H1 (cell line): ENCODE measurements at regions not wholly inside any gene's neighbourhood (a gene's known extent, or its start where the extent isn't known, plus 50 kb on each side); places are given as distances from the start of the nearest gene placed in this dataset.

Experiments used
- CTCF ChIA-PET: fragments of 300-600 bp; sonication (Branson Sonifier 250); formaldehyde crosslinking; loops from one replicate; lab custom pipeline; 2021; ENCODE audit not compliant: partially characterized antibody; lab: Charles Lee
- POLR2A ChIA-PET: fragments of 300-600 bp; sonication (Branson Sonifier 250); formaldehyde crosslinking; loops from one replicate; lab custom pipeline; 2021; ENCODE audit warnings: inconsistent platforms; ENCODE audit not compliant: partially characterized antibody; lab: Charles Lee
- DNase-seq, 2 experiments: peaks; one replicate each; pipeline versions ENCODE4 v3.0.0 to v3.0.0-alpha.2; 2010 to 2022; ENCODE audit warnings: low spot score in 2 of 2, low read depth in 1 of 2, mixed read lengths in 1 of 2
- FAIRE-seq: peaks from 2 replicates; lab custom pipeline; 2011; peaks lifted over from hg19 to GRCh38; lab: Jason Lieb, UNC
- H2AFZ ChIP-seq: 2 replicates; pipeline ENCODE4 v1.8.1; 2012; ENCODE audit warnings: low read length, inconsistent platforms
- H2AK5ac ChIP-seq: 2 replicates; pipeline ENCODE4 v1.6.1; 2013; ENCODE audit warnings: low read depth, low read length
- H2BK120ac ChIP-seq: replicated peaks from 2 replicates; pipeline ENCODE3; 2013; ENCODE audit warnings: low read depth, low read length, inconsistent platforms
- H2BK12ac ChIP-seq: 2 replicates; pipeline ENCODE4 v1.6.1; 2013; ENCODE audit warnings: low read depth, low read length
- H2BK15ac ChIP-seq: 2 replicates; pipeline ENCODE4 v1.6.1; 2013; ENCODE audit warnings: low read length
- H2BK20ac ChIP-seq: 2 replicates; pipeline ENCODE4 v1.6.1; 2013; ENCODE audit warnings: low read length
- H2BK5ac ChIP-seq: 2 replicates; pipeline ENCODE4 v1.6.1; 2013; ENCODE audit warnings: low read depth, low read length
- H3K14ac ChIP-seq: 2 replicates; pipeline ENCODE4 v1.6.1; 2013; ENCODE audit warnings: inconsistent platforms; ENCODE audit not compliant: insufficient read length
- H3K18ac ChIP-seq: 2 replicates; pipeline ENCODE4 v1.6.1; 2013; ENCODE audit warnings: low read length; ENCODE audit errors: extremely low read depth
- H3K23ac ChIP-seq: 2 replicates; pipeline ENCODE4 v1.6.1; 2013; ENCODE audit warnings: inconsistent platforms; ENCODE audit not compliant: insufficient read length
- H3K23me2 ChIP-seq: 2 replicates; pipeline ENCODE4 v1.6.1; 2013; ENCODE audit warnings: low read depth, low read length
- H3K27ac ChIP-seq: 2 replicates; pipeline ENCODE4 v1.6.1; 2011; ENCODE audit warnings: low read depth, low read length, inconsistent platforms
- H3K27me3 ChIP-seq, 4 experiments: replicated peaks in 1 of 4; 1 replicate in 1 of 4; 2 replicates in 3 of 4; pipeline versions ENCODE4 v1.6.1 to v1.8.1; 2011 to 2013; ENCODE audit warnings: low read length in 3 of 4, mild to moderate bottlenecking in 3 of 4, inconsistent platforms in 2 of 4, mixed read lengths in 2 of 4, moderate library complexity in 1 of 4; ENCODE audit not compliant: control insufficient read depth in 3 of 4, insufficient read depth in 3 of 4; ENCODE audit errors: extremely low read depth in 1 of 4
- H3K36me3 ChIP-seq, 4 experiments: 2 replicates each; pipeline versions ENCODE4 v1.6.1 to v1.8.1; 2011 to 2013; ENCODE audit warnings: mild to moderate bottlenecking in 4 of 4, low read length in 3 of 4, moderate library complexity in 2 of 4, control low read depth in 1 of 4, inconsistent platforms in 1 of 4; ENCODE audit not compliant: insufficient read depth in 4 of 4, control insufficient read depth in 2 of 4
- H3K4ac ChIP-seq: replicated peaks from 2 replicates; pipeline ENCODE3; 2013; ENCODE audit warnings: low read length, low read depth, mixed read lengths, inconsistent platforms; ENCODE audit not compliant: insufficient read length
- H3K4me1 ChIP-seq, 4 experiments: replicated peaks in 1 of 4; 1 replicate in 1 of 4; 2 replicates in 3 of 4; pipeline versions ENCODE4 v1.6.1 to v1.8.1; 2011 to 2013; ENCODE audit warnings: low read length in 3 of 4, inconsistent platforms in 2 of 4, mixed read lengths in 1 of 4; ENCODE audit not compliant: insufficient read depth in 4 of 4, control insufficient read depth in 3 of 4
- H3K4me2 ChIP-seq, 2 experiments: 2 replicates each; pipeline versions ENCODE4 v1.6.1 to v1.8.1; 2011 to 2013; ENCODE audit warnings: low read depth in 2 of 2, low read length in 2 of 2, control low read depth in 1 of 2, inconsistent platforms in 1 of 2, mild to moderate bottlenecking in 1 of 2; ENCODE audit not compliant: insufficient read depth in 1 of 2
- H3K4me3 ChIP-seq, 4 experiments: fragments of 200-600, 300-600 bp in 1 of 4; sonication (generic), shearing (Covaris generic), sonication (Bioruptor Twin) in 1 of 4; 2 replicates each; pipeline versions ENCODE4 v1.5.1 to v1.8.1; 2011 to 2016; ENCODE audit warnings: low read length in 4 of 4, low read depth in 3 of 4, control low read depth in 2 of 4, inconsistent platforms in 2 of 4, mild to moderate bottlenecking in 2 of 4, mixed read lengths in 1 of 4, moderate library complexity in 1 of 4; ENCODE audit not compliant: insufficient read depth in 2 of 4; ENCODE audit errors: extremely low read depth in 1 of 4
- H3K56ac ChIP-seq: replicated peaks from 2 replicates; pipeline ENCODE3; 2013; ENCODE audit warnings: low read depth, mild to moderate bottlenecking, mixed read lengths, low read length, inconsistent platforms; ENCODE audit not compliant: insufficient read length
- H3K79me1 ChIP-seq: 2 replicates; pipeline ENCODE4 v1.6.1; 2013; ENCODE audit warnings: low read depth, low read length, control low read depth
- H3K79me2 ChIP-seq, 2 experiments: 2 replicates each; pipeline versions ENCODE4 v1.6.1 to v1.8.1; 2012 to 2013; ENCODE audit warnings: low read length in 2 of 2, mild to moderate bottlenecking in 2 of 2, inconsistent platforms in 1 of 2; ENCODE audit not compliant: insufficient read depth in 2 of 2, control insufficient read depth in 1 of 2
- H3K9ac ChIP-seq, 4 experiments: replicated peaks in 1 of 4; 1 replicate in 1 of 4; 2 replicates in 3 of 4; pipeline versions ENCODE4 v1.6.1 to v1.8.1; 2011 to 2013; ENCODE audit warnings: low read depth in 3 of 4, low read length in 3 of 4, control low read depth in 2 of 4, mild to moderate bottlenecking in 2 of 4, moderate library complexity in 2 of 4, inconsistent platforms in 1 of 4; ENCODE audit errors: extremely low read depth in 1 of 4
- H3K9me3 ChIP-seq, 2 experiments: 2 replicates each; pipeline versions ENCODE4 v1.6.1 to v1.8.1; 2012 to 2013; ENCODE audit warnings: mild to moderate bottlenecking in 2 of 2, moderate library complexity in 2 of 2, control low read depth in 1 of 2, inconsistent platforms in 1 of 2, low read depth in 1 of 2, low read length in 1 of 2, mixed read lengths in 1 of 2; ENCODE audit not compliant: insufficient read depth in 2 of 2
- H4K20me1 ChIP-seq, 2 experiments: replicated peaks in 1 of 2; 2 replicates each; pipeline versions ENCODE3 to v1.8.1; 2011 to 2013; ENCODE audit warnings: inconsistent platforms in 2 of 2, low read length in 2 of 2, mild to moderate bottlenecking in 1 of 2; ENCODE audit not compliant: insufficient read depth in 2 of 2, control insufficient read depth in 1 of 2
- H4K5ac ChIP-seq: 2 replicates; pipeline ENCODE4 v1.6.1; 2013; ENCODE audit warnings: low read length, low read depth, mixed read lengths, inconsistent platforms; ENCODE audit not compliant: insufficient read length
- H4K8ac ChIP-seq: 2 replicates; pipeline ENCODE4 v1.8.0; 2013; ENCODE audit warnings: mild to moderate bottlenecking, moderate library complexity, low read length, inconsistent platforms; ENCODE audit not compliant: insufficient read depth; ENCODE audit errors: extremely low read depth
- H4K91ac ChIP-seq: replicated peaks from 2 replicates; pipeline ENCODE3; 2013; ENCODE audit warnings: low read length, mixed read lengths, inconsistent platforms; ENCODE audit not compliant: insufficient read length
- ASH2L ChIP-seq: fragments of 200-600, 300-600 bp; sonication (generic); IDR thresholded peaks from one replicate; pipeline ENCODE4 v1.7.1; 2017; ENCODE audit warnings: low read length
- CEBPB ChIP-seq: IDR thresholded peaks from 2 replicates; pipeline ENCODE4 v1.6.1; 2012; ENCODE audit warnings: low read depth, low read length
- KDM5A ChIP-seq: fragments of 200-600 bp; IDR thresholded peaks from 2 replicates; pipeline ENCODE4 v1.7.1; 2012; ENCODE audit warnings: mild to moderate bottlenecking, low read length, inconsistent platforms, mixed read lengths
- RFX5 ChIP-seq: IDR thresholded peaks from 2 replicates; pipeline ENCODE4 v1.6.1; 2011; ENCODE audit warnings: low read depth, low read length, improper control_type of control experiment, borderline replicate concordance

DNA sequence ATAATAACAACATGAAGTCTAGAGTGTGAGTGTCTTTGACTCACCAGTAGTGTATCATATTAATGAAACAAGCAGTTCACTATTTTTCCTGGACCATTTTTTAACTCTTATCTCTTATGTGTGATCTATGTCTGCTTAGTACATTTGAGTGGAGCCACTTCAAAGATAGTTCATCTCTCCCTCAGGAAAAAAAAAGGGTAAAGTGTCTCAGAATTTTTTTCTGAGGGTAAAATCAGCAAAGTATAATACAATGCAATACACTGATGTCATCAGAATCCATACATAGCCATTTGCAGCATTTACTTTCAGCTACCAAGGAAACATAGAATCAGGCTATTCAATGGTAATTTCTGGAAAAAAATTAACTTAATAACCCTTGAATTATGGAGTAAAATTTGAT, 706.7 kb downstream of the DNAJB9 start:
- Histone ChIP-seq H3K27ac (no peak overlapping the region), H3K79me1 (no peaks in the 10 kb centered on the region), H3K36me3 (no peaks in the 10 kb centered on the region), H3K23me2 (no peaks in the 10 kb centered on the region), H3K4ac (no peak overlapping the region), H3K4me1 (no peaks in the 10 kb centered on the region), H4K91ac (no peak overlapping the region), H4K20me1 (no peaks in the 10 kb centered on the region), H3K4me3 (no peak overlapping the region), H3K79me2 (no peaks in the 10 kb centered on the region), H2BK5ac (no peak overlapping the region), H3K9me3 (no peaks in the 10 kb centered on the region), H2AFZ (no peak overlapping the region), H2BK20ac (no peak overlapping the region), H3K18ac (no peak overlapping the region), H3K23ac (no peak overlapping the region), H3K14ac (no peak overlapping the region), H3K56ac (no peak overlapping the region), H3K9ac (no peak overlapping the region), H4K5ac (no peak overlapping the region), H3K4me2 (no peak overlapping the region), H2BK12ac (no peak overlapping the region), H2BK15ac (no peak overlapping the region), H4K8ac (no peak overlapping the region), H2AK5ac (no peak overlapping the region), H3K27me3 (peaks cover 0 to 1% (median 0%) of the 10 kb centered on the region in 4 experiments; a peak in 1 of 7 replicates), H2BK120ac (no peak overlapping the region)
- POLR2A ChIA-PET, result no interaction called here
- DNase-seq, result no peak
- CTCF ChIA-PET, result no interaction called here
- FAIRE-seq, result no peak
- TF ChIP-seq KDM5A, result no peak
- TF ChIP-seq RFX5, result no peak
- TF ChIP-seq CEBPB, result no peak
- TF ChIP-seq ASH2L, result no peak
